Erythroblast (primary cell): ENCODE measurements at regions not wholly inside any gene's neighbourhood (a gene's known extent, or its start where the extent isn't known, plus 50 kb on each side); places are given as distances from the start of the nearest gene placed in this dataset.

Experiments
- GATA1 ChIP-seq: IDR thresholded peaks from 2 replicates; pipeline ENCODE4 v1.6.1; 2011; ENCODE audit warnings: low read depth, mild to moderate bottlenecking, control low read depth, low read length, moderate library complexity
- POLR2A ChIP-seq: IDR thresholded peaks from 2 replicates; pipeline ENCODE4 v1.6.1; 2011; ENCODE audit warnings: mild to moderate bottlenecking, low read length

- TF ChIP-seq POLR2A (no peak), GATA1 (no peak)
Measured at GRCh38 chr2:157929871-157930667, 53.9 kb upstream of the ACVR1 start.
